ENCODE measurements at regions not wholly inside any gene's neighbourhood (a gene's known extent, or its start where the extent isn't known, plus 50 kb on each side); places are given as distances from the start of the nearest gene placed in this dataset.

- Mint-ChIP-seq H3K27ac (no peak overlapping the region), H3K4me1 (no peaks in the 10 kb centered on the region), H3K27me3 (ENCODE audit: low read depth) (no peaks in the 10 kb centered on the region), H3K36me3 (ENCODE audit: low read depth) (no peaks in the 10 kb centered on the region), H3K4me3 (no peak overlapping the region), H3K9me3 (peaks cover 3% of the 10 kb centered on the region)
- TF ChIP-seq CTCF (IDR thresholded peaks at IDR 0.05; ENCODE audit: unreplicated experiment in 3 of 3) = no peak
These were observed 83.0 kb upstream of the FAR2 start for GRCh38 chr12:29066011-29066588.

GRCh38 chr12:29067430-29067829 is 81.6 kb upstream of the FAR2 start:
- no peak overlapping the region for H3K27ac Mint-ChIP-seq
- H3K27me3 Mint-ChIP-seq (ENCODE audit: low read depth) = no peaks in the 10 kb centered on the region
- H3K9me3 Mint-ChIP-seq = no peaks in the 10 kb centered on the region
- H3K36me3 Mint-ChIP-seq (ENCODE audit: low read depth) = no peaks in the 10 kb centered on the region
- no peak overlapping the region for H3K4me3 Mint-ChIP-seq
- no peak for TF ChIP-seq CTCF (IDR thresholded peaks at IDR 0.05; ENCODE audit: unreplicated experiment in 3 of 3)
- H3K4me1 Mint-ChIP-seq = no peaks in the 10 kb centered on the region

- no peak overlapping the region for H3K4me3 Mint-ChIP-seq
- H3K9me3 Mint-ChIP-seq = no peaks in the 10 kb centered on the region
- H3K4me1 Mint-ChIP-seq = no peaks in the 10 kb centered on the region
- H3K27ac Mint-ChIP-seq = no peak overlapping the region
- no peaks in the 10 kb centered on the region for H3K36me3 Mint-ChIP-seq (ENCODE audit: low read depth)
- no peak for TF ChIP-seq CTCF (IDR thresholded peaks at IDR 0.05; ENCODE audit: unreplicated experiment in 3 of 3)
- H3K27me3 Mint-ChIP-seq (ENCODE audit: low read depth) = no peaks in the 10 kb centered on the region
These were observed 78.8 kb upstream of the FAR2 start for GRCh38 chr12:29070309-29070708.

- H3K36me3 Mint-ChIP-seq (ENCODE audit: low read depth) = no peaks in the 10 kb centered on the region
- no peaks in the 10 kb centered on the region for H3K4me1 Mint-ChIP-seq
These were observed 78.0 kb upstream of the FAR2 start for GRCh38 chr12:29071099-29071498.

GRCh38 chr12:29072631-29073030 is 76.4 kb upstream of the FAR2 start:
- H3K36me3 Mint-ChIP-seq (ENCODE audit: low read depth) = no peaks in the 10 kb centered on the region
- no peak for TF ChIP-seq CTCF (IDR thresholded peaks at IDR 0.05; ENCODE audit: unreplicated experiment in 3 of 3)
- no peaks in the 10 kb centered on the region for H3K27me3 Mint-ChIP-seq (ENCODE audit: low read depth)
- no peak overlapping the region for H3K4me3 Mint-ChIP-seq
- H3K4me1 Mint-ChIP-seq = no peaks in the 10 kb centered on the region
- H3K27ac Mint-ChIP-seq = no peak overlapping the region
- H3K9me3 Mint-ChIP-seq = no peaks in the 10 kb centered on the region

More at GRCh38 chr12:29071099-29071498, 78.0 kb upstream of the FAR2 start:
- no peak for TF ChIP-seq CTCF (IDR thresholded peaks at IDR 0.05; ENCODE audit: unreplicated experiment in 3 of 3)
- no peak overlapping the region for H3K27ac Mint-ChIP-seq
- no peak overlapping the region for H3K4me3 Mint-ChIP-seq
- H3K27me3 Mint-ChIP-seq (ENCODE audit: low read depth) = no peaks in the 10 kb centered on the region
- no peaks in the 10 kb centered on the region for H3K9me3 Mint-ChIP-seq

GRCh38 chr12:29073631-29074239 is 75.3 kb upstream of the FAR2 start:
- H3K4me1 Mint-ChIP-seq = no peaks in the 10 kb centered on the region
- H3K9me3 Mint-ChIP-seq = no peaks in the 10 kb centered on the region
- peak; percentile 64 to 71 (median 70) for TF ChIP-seq CTCF (IDR thresholded peaks at IDR 0.05; ENCODE audit: unreplicated experiment in 3 of 3)
- H3K27ac Mint-ChIP-seq = no peak overlapping the region
- H3K27me3 Mint-ChIP-seq (ENCODE audit: low read depth) = no peaks in the 10 kb centered on the region
- no peak overlapping the region for H3K4me3 Mint-ChIP-seq
- H3K36me3 Mint-ChIP-seq (ENCODE audit: low read depth) = no peaks in the 10 kb centered on the region

All from nephron (organoid).